Bronchial epithelial cell (primary cell): ENCODE measurements at regions not wholly inside any gene's neighbourhood (a gene's known extent, or its start where the extent isn't known, plus 50 kb on each side); places are given as distances from the start of the nearest gene placed in this dataset.

Experiments
- DNase-seq: peaks from one replicate; pipeline ENCODE4 v3.0.0-alpha.2; 2010; ENCODE audit warnings: low read depth
- FAIRE-seq: peaks from 2 replicates; lab custom pipeline; 2011; peaks lifted over from hg19 to GRCh38; lab: Jason Lieb, UNC
- H3K27me3 ChIP-seq: 2 replicates; pipeline ENCODE4 v1.5.1; 2011; ENCODE audit warnings: low read length; ENCODE audit not compliant: control insufficient read depth, insufficient read depth
- H3K36me3 ChIP-seq: 2 replicates; pipeline ENCODE4 v1.5.1; 2011; ENCODE audit warnings: low read length; ENCODE audit not compliant: control insufficient read depth, insufficient read depth
- H3K4me3 ChIP-seq: 2 replicates; pipeline ENCODE4 v1.5.1; 2011; ENCODE audit warnings: mild to moderate bottlenecking, low read depth, low read length, control low read depth
- CTCF ChIP-seq: IDR thresholded peaks from 2 replicates; pipeline ENCODE4 v1.5.1; 2011; ENCODE audit warnings: mild to moderate bottlenecking, moderate library complexity, low read length, control low read depth, inconsistent platforms; ENCODE audit not compliant: insufficient read depth, severe bottlenecking

- peak; percentile 10 for TF ChIP-seq CTCF
- DNase-seq, result no peak
- no peak for FAIRE-seq
- H3K27me3 ChIP-seq, result no peaks in the 10 kb centered on the region
- no peaks in the 10 kb centered on the region for H3K36me3 ChIP-seq
- H3K4me3 ChIP-seq, result peak overlapping the region; percentile 11
These were observed 104.6 kb upstream of the PWP1 start for GRCh38 chr12:107580750-107581618.

- no peak for DNase-seq
- no peaks in the 10 kb centered on the region for H3K36me3 ChIP-seq
- no peak overlapping the region for H3K4me3 ChIP-seq
- FAIRE-seq, result no peak
- no peaks in the 10 kb centered on the region for H3K27me3 ChIP-seq
- no peak for TF ChIP-seq CTCF
These were observed 104.0 kb upstream of the PWP1 start for GRCh38 chr12:107581619-107582015.

GRCh38 chr12:107583551-107583950 lies 102.0 kb upstream of the PWP1 start:
- no peak for TF ChIP-seq CTCF
- H3K36me3 ChIP-seq, result no peaks in the 10 kb centered on the region

GRCh38 chr12:107584563-107584962 lies 101.0 kb upstream of the PWP1 start:
- H3K27me3 ChIP-seq, result no peaks in the 10 kb centered on the region
- TF ChIP-seq CTCF, result no peak
- no peak overlapping the region for H3K4me3 ChIP-seq
- DNase-seq, result no peak
- peak; percentile 23 for FAIRE-seq
- H3K36me3 ChIP-seq, result no peaks in the 10 kb centered on the region

More at GRCh38 chr12:107583551-107583950, 102.0 kb upstream of the PWP1 start:
- DNase-seq (no peak), FAIRE-seq (no peak)
- Histone ChIP-seq H3K4me3 (no peak overlapping the region), H3K27me3 (no peaks in the 10 kb centered on the region)

- Histone ChIP-seq H3K27me3 (no peaks in the 10 kb centered on the region), H3K4me3 (no peak overlapping the region), H3K36me3 (no peaks in the 10 kb centered on the region)
- DNase-seq (no peak), FAIRE-seq (no peak)
- no peak for TF ChIP-seq CTCF
These were observed 99.2 kb upstream of the PWP1 start for GRCh38 chr12:107586256-107586970.
